GM12891 (cell line): ENCODE measurements at regions not wholly inside any gene's neighbourhood (a gene's known extent, or its start where the extent isn't known, plus 50 kb on each side); places are given as distances from the start of the nearest gene placed in this dataset.
"Not testable (repeated sequence)": the region's sequence is repeated elsewhere in the genome, so short reads cannot be mapped to it uniquely, and the experiment has no call there.

Experiments used
- DNase-seq: peaks from one replicate; pipeline ENCODE4 v3.0.0; 2011; ENCODE audit warnings: low spot score; ENCODE audit not compliant: insufficient read length
- FAIRE-seq: peaks from 2 replicates; lab custom pipeline; 2011; peaks lifted over from hg19 to GRCh38; lab: Jason Lieb, UNC
- PAX5 ChIP-seq: IDR thresholded peaks from 2 replicates; pipeline ENCODE4 v1.6.1; 2011; ENCODE audit warnings: low read length, moderate library complexity, mild to moderate bottlenecking; ENCODE audit not compliant: insufficient read depth, severe bottlenecking
- POLR2A ChIP-seq: IDR thresholded peaks from 2 replicates; pipeline ENCODE4 v1.6.1; 2011; ENCODE audit warnings: low read depth, low read length, control low read depth
- POLR2AphosphoS5 ChIP-seq: IDR thresholded peaks from 2 replicates; pipeline ENCODE4 v1.6.1; 2011; ENCODE audit warnings: low read depth, low read length, control low read depth
- POU2F2 ChIP-seq: IDR thresholded peaks from 2 replicates; pipeline ENCODE4 v1.6.1; 2011; ENCODE audit warnings: low read depth, mild to moderate bottlenecking, control low read depth, low read length, moderate library complexity
- SPI1 ChIP-seq: IDR thresholded peaks from 2 replicates; pipeline ENCODE4 v1.6.1; 2011; ENCODE audit warnings: low read depth, low read length, control low read depth
- TAF1 ChIP-seq: IDR thresholded peaks from 2 replicates; pipeline ENCODE4 v1.6.1; 2011; ENCODE audit warnings: low read depth, low read length, control low read depth

GRCh38 chr5:174916227-174916626 is 191.8 kb downstream of the MSX2 start:
- TF ChIP-seq POU2F2 (no peak), TAF1 (no peak), SPI1 (no peak), POLR2AphosphoS5 (no peak)
- no peak for DNase-seq
- FAIRE-seq: no peak

DNA sequence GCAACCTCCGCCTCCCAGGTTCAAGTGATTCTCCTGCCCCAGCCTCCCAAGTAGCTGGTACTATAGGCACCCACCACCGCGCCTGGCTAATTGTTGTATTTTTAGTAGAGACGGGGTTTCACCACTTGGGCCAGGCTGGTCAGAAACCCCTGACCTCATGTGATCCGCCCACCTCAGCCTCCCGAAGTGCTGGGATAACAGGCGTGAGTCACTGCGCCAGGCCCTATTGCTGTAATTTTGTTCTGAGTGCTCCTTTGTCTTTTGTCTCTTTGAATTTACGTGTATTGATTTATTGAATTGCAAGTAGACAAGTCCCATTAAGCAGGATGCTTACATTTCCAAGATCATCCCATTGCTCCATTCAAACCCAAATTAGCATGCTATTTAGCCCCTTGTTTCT is 186.7 kb downstream of the MSX2 start:
- TF ChIP-seq POU2F2 (no peak), PAX5 (no peak), POLR2AphosphoS5 (no peak), SPI1 (no peak), POLR2A (no peak), TAF1 (no peak)

DNA sequence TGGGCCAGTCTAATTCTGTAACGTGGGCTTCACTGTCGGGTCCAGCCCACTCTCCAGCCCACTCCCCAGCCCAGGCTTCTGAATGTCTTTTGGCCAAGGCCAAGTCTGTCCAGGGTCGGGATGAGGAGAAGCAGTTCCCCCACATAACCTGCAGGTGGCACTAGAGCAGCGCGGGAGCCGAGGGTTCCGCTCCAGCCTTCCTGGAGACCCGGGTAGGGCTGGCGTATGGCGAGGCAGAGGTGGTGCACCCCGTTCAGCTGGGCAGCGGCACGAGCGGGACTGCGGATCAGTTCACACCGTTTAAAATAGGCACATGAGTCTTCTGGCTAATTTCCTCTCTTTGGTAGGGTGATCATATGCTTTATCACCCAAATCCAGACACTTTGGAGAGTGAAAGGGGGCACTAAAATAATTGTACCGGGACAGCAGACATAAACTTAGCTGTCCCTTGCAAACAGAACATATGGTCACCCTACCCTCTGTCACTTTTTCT is 185.9 kb downstream of the MSX2 start:
- DNase-seq: peak; percentile 49
- no peak for TF ChIP-seq PAX5
- FAIRE-seq: peak; percentile 83

More for the DNA sequence above, 186.7 kb downstream of the MSX2 start:
- DNase-seq (no peak), FAIRE-seq (no peak)

- FAIRE-seq (no peak), DNase-seq (no peak)
- no peak for TF ChIP-seq POU2F2
- no peak for TF ChIP-seq POLR2A
- TF ChIP-seq TAF1: no peak
- TF ChIP-seq PAX5: no peak
- TF ChIP-seq POLR2AphosphoS5: no peak
- no peak for TF ChIP-seq SPI1
These were observed 178.9 kb downstream of the MSX2 start for GRCh38 chr5:174903172-174903732.

GRCh38 chr5:174901336-174901735 is 177.0 kb downstream of the MSX2 start:
- DNase-seq (no peak), FAIRE-seq (no peak)
- TF ChIP-seq SPI1 (no peak), PAX5 (no peak), POU2F2 (no peak), POLR2AphosphoS5 (no peak), TAF1 (no peak), POLR2A (no peak)

DNA sequence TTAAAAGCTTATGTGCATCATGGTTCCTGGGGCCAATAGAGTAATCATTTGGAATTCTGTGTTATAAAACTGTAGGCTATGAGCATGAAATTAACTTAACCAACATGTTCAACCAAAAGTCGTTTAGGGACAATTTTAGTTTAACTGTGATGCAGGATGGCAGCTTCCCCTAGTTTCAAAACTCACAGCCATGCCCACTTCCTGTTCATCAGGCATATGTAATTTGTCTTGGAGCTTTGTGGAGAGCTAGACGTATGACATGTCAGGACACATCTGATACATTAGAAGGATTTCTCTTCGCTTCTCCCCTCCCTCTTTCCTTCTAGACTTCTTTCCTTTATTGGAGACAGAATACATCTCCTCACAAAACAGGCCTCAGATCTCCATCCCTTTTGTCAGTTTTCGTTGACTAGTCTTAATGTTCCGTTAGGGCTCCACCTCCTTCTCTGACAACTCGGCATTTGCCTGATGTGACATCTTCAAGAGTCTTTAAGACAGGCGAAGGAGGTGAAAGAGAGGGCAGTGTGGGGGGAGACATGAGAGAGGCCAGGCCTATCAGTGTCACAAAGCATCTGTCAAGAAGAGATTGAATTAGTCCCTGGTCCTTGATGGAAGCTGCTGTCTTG is 176.0 kb downstream of the MSX2 start:
- FAIRE-seq (no peak), DNase-seq (no peak)

GRCh38 chr5:174897281-174897950 is 173.0 kb downstream of the MSX2 start:
- DNase-seq (no peak), FAIRE-seq (no peak)
- TF ChIP-seq PAX5 (no peak), SPI1 (no peak), POLR2A (no peak)

More for the DNA sequence above, 176.0 kb downstream of the MSX2 start:
- TF ChIP-seq POLR2A (no peak), SPI1 (no peak), TAF1 (no peak), POU2F2 (no peak), POLR2AphosphoS5 (no peak), PAX5 (no peak)

- DNase-seq: no peak
- no peak for TF ChIP-seq PAX5
- no peak for TF ChIP-seq POLR2A
- TF ChIP-seq POLR2AphosphoS5: no peak
- no peak for TF ChIP-seq SPI1
- TF ChIP-seq POU2F2: no peak
- TF ChIP-seq TAF1: no peak
- FAIRE-seq: no peak
These were observed 171.0 kb downstream of the MSX2 start for GRCh38 chr5:174895360-174895759.

DNA sequence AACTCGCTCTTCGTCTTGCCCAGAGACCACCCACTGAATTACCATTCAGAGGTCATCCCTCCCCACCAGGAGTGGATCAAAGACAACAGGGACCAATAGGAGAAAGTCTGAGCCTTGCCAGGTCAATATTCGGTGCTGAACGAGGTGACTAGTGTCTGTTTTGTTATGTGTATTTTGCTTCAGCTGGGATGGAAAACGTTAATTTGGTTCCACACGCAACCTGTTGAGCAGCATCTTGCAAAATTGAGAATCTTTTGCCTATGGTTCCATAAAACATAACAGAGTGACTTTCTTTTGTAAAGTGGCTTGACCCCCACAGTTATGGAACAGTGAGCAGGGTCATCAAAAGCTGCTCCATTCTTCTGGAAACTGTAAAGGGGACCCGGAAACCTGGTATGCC is 168.4 kb downstream of the MSX2 start:
- no peak for FAIRE-seq
- TF ChIP-seq TAF1: no peak
- TF ChIP-seq POU2F2: no peak
- TF ChIP-seq PAX5: no peak
- TF ChIP-seq POLR2A: no peak
- TF ChIP-seq SPI1: no peak
- TF ChIP-seq POLR2AphosphoS5: no peak

DNA sequence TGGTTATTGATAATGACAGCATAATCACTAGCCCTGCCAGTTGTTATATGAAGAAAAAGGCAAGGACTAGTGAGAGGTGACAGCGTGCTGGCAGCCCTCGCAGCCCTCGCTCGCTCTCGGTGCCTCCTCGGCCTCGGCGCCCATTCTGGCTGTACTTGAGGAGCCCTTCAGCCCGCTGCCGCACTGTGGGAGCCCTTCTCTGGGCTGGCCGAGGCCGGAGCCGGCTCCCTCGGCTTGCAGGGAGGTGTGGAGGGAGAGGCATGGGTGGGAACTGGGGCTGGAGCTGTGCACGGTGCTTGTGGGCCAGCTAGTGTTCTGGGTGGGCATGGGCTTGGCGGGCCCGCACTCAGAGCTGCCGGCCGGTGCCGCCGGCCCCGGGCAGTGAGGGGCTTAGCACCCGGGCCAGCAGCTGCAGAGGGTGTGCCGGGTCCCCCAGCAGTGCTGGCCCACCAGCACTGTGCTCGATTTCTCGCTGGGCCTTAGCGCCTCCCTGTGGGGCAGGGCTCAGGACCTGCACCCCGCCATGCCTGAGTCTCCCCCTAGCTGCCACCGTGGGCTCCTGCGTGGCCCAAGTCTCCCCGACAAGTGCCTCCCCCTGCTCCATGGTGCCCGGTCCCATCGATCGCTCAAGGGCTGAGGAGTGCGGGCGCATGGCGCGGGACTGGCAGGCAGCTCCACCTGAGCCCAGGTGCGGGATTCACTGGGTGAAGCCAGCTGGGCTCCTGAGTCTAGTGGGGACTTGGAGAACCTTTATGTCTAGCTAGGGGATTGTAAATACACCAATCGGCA is 156.2 kb downstream of the MSX2 start:
- DNase-seq, FAIRE-seq: not testable (repeated sequence)

More for the DNA sequence above, 168.4 kb downstream of the MSX2 start:
- no peak for DNase-seq

DNA sequence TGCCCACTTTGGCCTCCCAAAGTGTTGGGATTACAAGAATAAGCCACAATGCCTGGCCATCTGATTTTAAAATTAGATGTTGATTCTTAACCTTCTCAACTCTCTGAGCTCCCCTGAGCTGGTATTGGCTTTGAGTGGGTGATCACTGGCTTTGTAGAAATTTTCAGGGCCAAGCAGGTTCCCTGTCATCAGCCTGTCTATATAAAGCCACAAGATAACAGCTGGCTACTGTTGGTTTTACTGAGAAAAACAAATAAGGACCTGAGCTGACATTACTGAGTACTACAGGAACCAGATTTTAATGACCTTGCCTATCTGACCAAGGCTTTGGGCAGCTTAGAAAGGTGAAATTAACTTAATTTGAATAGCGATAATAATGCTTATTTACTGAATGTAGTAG is 153.6 kb downstream of the MSX2 start:
- DNase-seq (no peak), FAIRE-seq (no peak)

More for the DNA sequence above, 153.6 kb downstream of the MSX2 start:
- TF ChIP-seq POLR2A (no peak), TAF1 (no peak), SPI1 (no peak), POLR2AphosphoS5 (no peak), PAX5 (no peak), POU2F2 (no peak)
